Neural progenitor cell (in vitro differentiated cells): ENCODE measurements at regions not wholly inside any gene's neighbourhood (a gene's known extent, or its start where the extent isn't known, plus 50 kb on each side); places are given as distances from the start of the nearest gene placed in this dataset.

Experiments used
- EZH2 ChIP-seq: fragments of 200-600 bp; sonication (generic); IDR thresholded peaks from 2 replicates; pipeline ENCODE4 v1.6.1; 2017; ENCODE audit warnings: antibody characterized with exemption, mild to moderate bottlenecking, moderate library complexity
- EZH2phosphoT487 ChIP-seq: fragments of 200-600 bp; sonication (generic); IDR thresholded peaks from 2 replicates; pipeline ENCODE4 v1.6.1; 2017; ENCODE audit warnings: antibody characterized with exemption
- TF ChIP-seq, protein P1 (sequence below): fragments of 200-600 bp; sonication (generic); IDR thresholded peaks from 2 replicates; pipeline ENCODE4 v1.5.1; 2017; ENCODE audit warnings: antibody characterized with exemption, mild to moderate bottlenecking

DNA sequence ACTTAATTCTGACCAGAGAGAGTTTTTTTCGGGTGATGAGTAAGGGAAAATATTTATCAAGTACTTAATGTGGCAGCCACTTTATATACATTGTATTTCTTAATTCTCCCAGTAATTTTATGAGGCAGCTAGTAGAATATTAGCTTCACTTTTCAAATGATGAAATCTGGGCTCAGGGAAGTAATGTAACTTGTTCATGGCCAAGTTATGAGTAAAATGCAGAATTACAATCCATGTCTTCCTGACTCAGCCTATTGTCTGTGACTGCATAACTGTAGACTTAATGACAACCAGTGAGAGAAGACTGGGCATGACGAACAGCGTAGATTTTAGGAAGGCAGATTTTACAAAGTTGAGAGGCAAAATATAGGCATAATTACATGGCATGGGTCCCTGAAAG is 106.7 kb upstream of the MIS18BP1 start:
- no peak for TF ChIP-seq EZH2phosphoT487
- TF ChIP-seq, protein P1, sequence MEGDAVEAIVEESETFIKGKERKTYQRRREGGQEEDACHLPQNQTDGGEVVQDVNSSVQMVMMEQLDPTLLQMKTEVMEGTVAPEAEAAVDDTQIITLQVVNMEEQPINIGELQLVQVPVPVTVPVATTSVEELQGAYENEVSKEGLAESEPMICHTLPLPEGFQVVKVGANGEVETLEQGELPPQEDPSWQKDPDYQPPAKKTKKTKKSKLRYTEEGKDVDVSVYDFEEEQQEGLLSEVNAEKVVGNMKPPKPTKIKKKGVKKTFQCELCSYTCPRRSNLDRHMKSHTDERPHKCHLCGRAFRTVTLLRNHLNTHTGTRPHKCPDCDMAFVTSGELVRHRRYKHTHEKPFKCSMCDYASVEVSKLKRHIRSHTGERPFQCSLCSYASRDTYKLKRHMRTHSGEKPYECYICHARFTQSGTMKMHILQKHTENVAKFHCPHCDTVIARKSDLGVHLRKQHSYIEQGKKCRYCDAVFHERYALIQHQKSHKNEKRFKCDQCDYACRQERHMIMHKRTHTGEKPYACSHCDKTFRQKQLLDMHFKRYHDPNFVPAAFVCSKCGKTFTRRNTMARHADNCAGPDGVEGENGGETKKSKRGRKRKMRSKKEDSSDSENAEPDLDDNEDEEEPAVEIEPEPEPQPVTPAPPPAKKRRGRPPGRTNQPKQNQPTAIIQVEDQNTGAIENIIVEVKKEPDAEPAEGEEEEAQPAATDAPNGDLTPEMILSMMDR: no peak
- no peak for TF ChIP-seq EZH2
